ENCODE measurements at regions not wholly inside any gene's neighbourhood (a gene's known extent, or its start where the extent isn't known, plus 50 kb on each side); places are given as distances from the start of the nearest gene placed in this dataset.

DNA sequence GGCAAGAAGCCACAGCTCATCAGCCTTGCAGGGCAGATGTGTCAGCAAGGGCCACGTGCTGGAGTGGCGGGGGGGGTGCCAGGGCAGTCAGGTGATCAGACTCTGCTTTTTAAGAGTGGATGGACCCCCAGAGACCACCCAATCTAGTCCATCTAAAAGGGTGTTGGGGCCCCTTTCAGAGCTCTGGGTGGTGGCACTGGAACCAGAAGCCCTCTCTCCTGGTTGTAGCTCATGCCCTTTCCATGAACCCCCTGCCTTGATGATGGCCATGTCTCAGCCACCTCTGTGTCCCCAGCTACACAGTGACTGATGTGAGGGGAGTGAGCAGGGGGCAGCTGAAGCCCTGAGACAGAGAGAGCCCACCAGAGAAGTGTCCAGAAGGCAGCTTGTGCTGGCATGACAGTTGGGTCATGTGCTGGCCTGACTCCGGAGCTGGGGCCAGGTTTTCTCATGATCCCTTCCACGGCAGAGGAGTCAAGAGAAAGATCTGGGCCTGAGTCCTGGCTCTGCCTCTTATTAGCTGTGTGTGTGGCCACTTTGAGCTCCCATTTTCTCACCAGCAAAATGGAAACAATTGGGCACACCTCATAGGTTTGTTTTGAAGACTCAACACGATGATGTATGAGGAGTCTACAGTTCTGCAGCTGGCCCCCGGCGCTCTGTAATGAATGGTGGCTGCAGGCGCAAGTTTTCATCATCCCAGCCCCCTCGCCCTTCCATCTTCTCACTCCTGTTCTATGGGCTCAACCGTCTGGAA, 195.7 kb downstream of the ZFP36L2 start:
- no peaks in the 10 kb centered on the region for H3K36me3 ChIP-seq (ENCODE audit: insufficient read depth, low read length)
- H3K9me3 ChIP-seq (ENCODE audit: low read length) = no peaks in the 10 kb centered on the region
- H3K27ac ChIP-seq (ENCODE audit: low read depth, low read length) = no peak overlapping the region
- peaks cover 12% of the 10 kb centered on the region for H3K4me1 ChIP-seq (ENCODE audit: insufficient read depth, low read length)
- H3K27me3 ChIP-seq (ENCODE audit: control insufficient read depth in 1 of 2, insufficient read depth in 2 of 2, low read length in 2 of 2) = no peaks in the 10 kb centered on the region
- H3K4me3 ChIP-seq (ENCODE audit: low read depth in 1 of 2, low read length in 2 of 2) = no peak overlapping the region
- H3K9ac ChIP-seq (ENCODE audit: low read length) = no peak overlapping the region

DNA sequence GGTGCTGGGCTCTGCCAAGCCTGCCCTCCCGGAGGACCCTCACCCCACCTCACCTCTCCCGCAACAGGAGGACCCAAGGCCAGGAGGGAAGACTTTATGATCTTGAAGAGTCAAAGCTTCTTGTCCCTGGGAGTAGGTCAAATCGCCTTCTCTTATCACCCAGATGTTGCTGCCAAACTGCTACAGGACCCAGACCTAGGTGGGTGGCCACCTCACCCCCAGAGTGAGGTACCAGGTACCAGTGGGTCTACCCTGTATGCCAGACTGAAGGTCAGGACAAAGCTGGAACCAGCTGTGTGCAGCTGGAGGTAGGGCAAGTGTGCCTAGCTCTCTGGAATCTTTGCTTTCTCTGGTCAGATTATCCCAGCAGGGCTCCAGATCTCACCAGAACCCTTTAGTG, 197.2 kb downstream of the ZFP36L2 start:
- no peak overlapping the region for H3K4me3 ChIP-seq (ENCODE audit: low read depth in 1 of 2, low read length in 2 of 2)
- H3K27ac ChIP-seq (ENCODE audit: low read depth, low read length) = no peak overlapping the region
- H3K27me3 ChIP-seq (ENCODE audit: control insufficient read depth in 1 of 2, insufficient read depth in 2 of 2, low read length in 2 of 2) = no peaks in the 10 kb centered on the region
- no peak overlapping the region for H3K9ac ChIP-seq (ENCODE audit: low read length)
- peaks cover 22% of the 10 kb centered on the region for H3K4me1 ChIP-seq (ENCODE audit: insufficient read depth, low read length)
- H3K9me3 ChIP-seq (ENCODE audit: low read length) = no peaks in the 10 kb centered on the region
- H3K36me3 ChIP-seq (ENCODE audit: insufficient read depth, low read length) = no peaks in the 10 kb centered on the region

DNA sequence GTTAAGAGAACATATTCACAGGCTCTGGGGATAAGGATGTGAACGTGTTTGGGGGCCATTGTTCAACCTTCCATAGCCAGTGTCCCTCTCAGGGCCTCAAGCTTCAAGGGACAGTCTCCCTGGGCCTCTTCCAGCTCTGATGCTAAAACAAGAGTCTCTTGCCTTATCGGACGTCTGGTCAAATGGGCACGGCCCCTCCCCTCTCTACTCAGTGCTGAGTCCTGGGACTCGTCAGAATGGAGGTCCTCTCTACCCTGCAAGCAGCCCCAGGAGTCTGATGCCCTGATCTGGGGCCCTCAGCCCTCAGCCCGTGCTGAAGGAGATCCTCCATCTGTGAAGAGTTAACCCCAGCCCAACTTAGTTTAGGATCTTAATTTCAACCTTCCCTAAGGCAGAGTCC, 198.2 kb downstream of the ZFP36L2 start:
- Histone ChIP-seq H3K9me3 (ENCODE audit: low read length) (no peaks in the 10 kb centered on the region), H3K27ac (ENCODE audit: low read depth, low read length) (no peak overlapping the region), H3K27me3 (ENCODE audit: control insufficient read depth in 1 of 2, insufficient read depth in 2 of 2, low read length in 2 of 2) (no peaks in the 10 kb centered on the region), H3K36me3 (ENCODE audit: insufficient read depth, low read length) (no peaks in the 10 kb centered on the region), H3K4me3 (ENCODE audit: low read depth in 1 of 2, low read length in 2 of 2) (no peak overlapping the region), H3K4me1 (ENCODE audit: insufficient read depth, low read length) (peaks cover 23% of the 10 kb centered on the region), H3K9ac (ENCODE audit: low read length) (no peak overlapping the region)

DNA sequence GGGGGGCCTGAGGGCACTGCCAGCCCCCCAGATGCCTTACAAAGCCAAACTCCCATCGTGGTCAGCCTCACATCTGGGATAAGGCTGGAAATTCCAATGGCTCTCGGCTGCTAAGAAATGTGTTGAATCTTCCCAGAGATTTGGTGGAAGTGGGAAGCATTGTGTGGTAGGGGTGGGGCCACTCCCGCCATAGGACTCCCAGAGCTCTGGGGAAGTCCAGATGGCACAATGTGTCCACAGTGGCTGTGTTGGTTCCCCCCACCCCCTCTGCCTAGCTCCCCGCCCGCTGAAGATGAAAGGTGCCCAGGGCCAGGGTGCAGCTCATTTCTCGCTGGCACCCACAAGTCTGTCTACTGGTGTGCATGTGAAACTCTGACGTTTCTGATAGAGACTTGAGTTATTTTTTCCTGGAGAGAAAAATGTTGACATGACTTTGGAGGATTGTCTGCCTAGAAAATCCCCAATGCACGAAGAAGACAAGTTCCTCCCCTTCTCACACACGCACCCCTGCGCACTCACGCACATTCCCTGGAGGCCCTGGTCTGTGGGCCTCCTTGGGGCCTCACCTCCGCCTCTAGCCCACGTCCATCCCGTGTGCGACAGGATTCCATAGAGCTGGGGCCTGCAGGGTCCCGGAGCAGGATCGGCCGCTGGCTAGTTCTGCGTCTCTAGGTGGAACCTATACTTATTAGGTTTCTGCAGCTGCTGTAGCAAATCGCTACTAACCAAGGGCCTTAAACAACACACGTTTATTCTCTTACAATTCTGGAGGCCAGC, 199.1 kb downstream of the ZFP36L2 start:
- Histone ChIP-seq H3K9ac (ENCODE audit: low read length) (no peak overlapping the region), H3K36me3 (ENCODE audit: insufficient read depth, low read length) (no peaks in the 10 kb centered on the region), H3K4me1 (ENCODE audit: insufficient read depth, low read length) (peaks cover 18% of the 10 kb centered on the region), H3K27me3 (ENCODE audit: control insufficient read depth in 1 of 2, insufficient read depth in 2 of 2, low read length in 2 of 2) (no peaks in the 10 kb centered on the region), H3K27ac (ENCODE audit: low read depth, low read length) (no peak overlapping the region), H3K4me3 (ENCODE audit: low read depth in 1 of 2, low read length in 2 of 2) (no peak overlapping the region), H3K9me3 (ENCODE audit: low read length) (no peaks in the 10 kb centered on the region)

DNA sequence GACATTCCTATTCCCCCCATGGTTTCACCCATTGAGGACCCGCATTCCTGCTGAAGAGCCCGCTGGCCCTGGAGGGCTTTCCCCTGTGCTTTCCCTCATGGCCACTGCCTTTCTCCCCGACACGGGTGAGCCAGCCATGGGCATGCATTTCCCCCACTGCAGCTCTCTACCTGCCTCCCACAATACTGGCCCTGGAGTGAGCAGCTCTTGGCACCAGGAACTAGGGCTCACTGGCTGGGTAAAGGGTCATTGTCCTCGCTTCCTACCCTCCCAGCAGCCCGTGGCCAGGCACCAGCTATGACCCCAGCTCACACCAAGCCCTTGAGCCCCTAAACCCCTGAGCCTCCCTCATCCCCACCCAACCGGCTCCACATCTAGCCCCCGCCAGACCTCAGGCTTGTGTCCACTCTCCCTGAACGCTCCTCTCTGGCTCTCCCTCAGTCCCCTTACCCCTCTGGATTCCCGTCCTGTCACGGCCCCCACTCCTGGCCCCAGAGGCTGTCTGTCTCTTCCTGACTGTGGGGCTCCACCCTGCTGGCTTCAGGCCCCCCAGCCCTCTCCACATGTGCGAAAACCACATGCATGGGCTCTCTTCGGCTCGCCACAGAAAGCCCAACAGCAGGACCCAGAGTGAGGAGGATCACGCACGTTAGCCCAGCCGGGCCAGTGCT, 199.8 kb downstream of the ZFP36L2 start:
- H3K36me3 ChIP-seq (ENCODE audit: insufficient read depth, low read length) = no peaks in the 10 kb centered on the region
- H3K4me3 ChIP-seq (ENCODE audit: low read depth in 1 of 2, low read length in 2 of 2) = no peak overlapping the region
- no peak overlapping the region for H3K27ac ChIP-seq (ENCODE audit: low read depth, low read length)
- H3K9me3 ChIP-seq (ENCODE audit: low read length) = no peaks in the 10 kb centered on the region
- H3K4me1 ChIP-seq (ENCODE audit: insufficient read depth, low read length) = peaks cover 11% of the 10 kb centered on the region
- no peaks in the 10 kb centered on the region for H3K27me3 ChIP-seq (ENCODE audit: control insufficient read depth in 1 of 2, insufficient read depth in 2 of 2, low read length in 2 of 2)
- no peak overlapping the region for H3K9ac ChIP-seq (ENCODE audit: low read length)

DNA sequence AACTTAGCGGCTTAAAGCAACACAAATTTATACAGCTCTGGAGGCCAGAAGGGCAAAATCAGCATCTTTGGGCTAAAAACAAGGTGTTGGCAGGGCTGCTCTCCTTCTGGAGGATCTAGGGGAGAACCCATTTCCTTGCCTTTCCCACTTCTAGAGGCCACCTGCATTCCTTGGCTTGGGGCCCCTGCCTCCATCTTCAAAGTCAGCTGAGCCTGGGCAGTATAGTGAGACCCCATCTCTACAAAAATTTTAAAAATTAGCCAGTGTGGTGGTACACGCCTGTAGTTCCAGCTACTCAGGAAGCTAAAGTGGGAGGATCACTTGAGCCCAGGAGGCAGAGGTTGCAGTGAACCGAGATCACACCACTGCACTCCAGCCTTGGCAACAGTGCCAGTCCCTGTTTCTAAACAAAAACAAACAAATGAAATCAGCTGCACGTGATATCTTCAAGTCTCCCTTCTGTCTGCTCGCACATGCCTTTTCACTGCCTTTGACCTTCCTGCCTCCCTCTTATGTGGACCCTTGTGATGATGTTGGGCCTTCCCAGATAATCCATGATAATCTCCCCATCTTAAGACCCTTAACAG, 200.6 kb downstream of the ZFP36L2 start:
- Histone ChIP-seq H3K4me1 (ENCODE audit: insufficient read depth, low read length) (peaks cover 11% of the 10 kb centered on the region), H3K4me3 (ENCODE audit: low read depth in 1 of 2, low read length in 2 of 2) (no peak overlapping the region), H3K36me3 (ENCODE audit: insufficient read depth, low read length) (no peaks in the 10 kb centered on the region), H3K27me3 (ENCODE audit: control insufficient read depth in 1 of 2, insufficient read depth in 2 of 2, low read length in 2 of 2) (no peaks in the 10 kb centered on the region), H3K9me3 (ENCODE audit: low read length) (no peaks in the 10 kb centered on the region), H3K9ac (ENCODE audit: low read length) (no peak overlapping the region), H3K27ac (ENCODE audit: low read depth, low read length) (peak overlapping the region; percentile 19)

DNA sequence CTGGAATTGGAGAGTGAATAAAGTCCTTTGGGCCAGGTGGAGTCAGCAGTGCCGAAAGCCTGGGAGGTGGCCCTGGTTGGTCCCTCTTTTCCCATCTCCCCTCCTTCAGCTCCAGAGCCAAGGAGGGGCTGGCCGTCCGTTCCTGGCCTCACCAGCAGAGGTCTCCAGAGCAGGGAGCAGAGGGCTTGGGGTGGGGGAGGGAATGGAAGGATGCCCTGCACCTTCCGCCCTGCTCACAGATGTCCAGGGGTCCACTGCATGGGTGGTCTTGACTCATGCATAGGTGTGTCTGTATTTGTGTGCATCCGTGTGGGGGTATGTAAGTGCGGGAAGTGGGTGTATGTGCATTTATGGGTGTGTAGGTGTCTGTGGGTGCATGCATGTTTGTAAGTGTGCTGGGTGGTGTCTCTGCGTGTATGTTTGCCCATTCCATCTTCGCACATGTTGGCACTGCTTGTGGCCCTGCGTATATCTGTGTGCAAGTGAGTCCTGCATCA, 201.8 kb downstream of the ZFP36L2 start:
- Histone ChIP-seq H3K4me1 (ENCODE audit: insufficient read depth, low read length) (peaks cover 11% of the 10 kb centered on the region), H3K9me3 (ENCODE audit: low read length) (peaks cover 5% of the 10 kb centered on the region), H3K9ac (ENCODE audit: low read length) (no peak overlapping the region), H3K36me3 (ENCODE audit: insufficient read depth, low read length) (no peaks in the 10 kb centered on the region), H3K27ac (ENCODE audit: low read depth, low read length) (no peak overlapping the region), H3K27me3 (ENCODE audit: control insufficient read depth in 1 of 2, insufficient read depth in 2 of 2, low read length in 2 of 2) (no peaks in the 10 kb centered on the region), H3K4me3 (ENCODE audit: low read depth in 1 of 2, low read length in 2 of 2) (no peak overlapping the region)

DNA sequence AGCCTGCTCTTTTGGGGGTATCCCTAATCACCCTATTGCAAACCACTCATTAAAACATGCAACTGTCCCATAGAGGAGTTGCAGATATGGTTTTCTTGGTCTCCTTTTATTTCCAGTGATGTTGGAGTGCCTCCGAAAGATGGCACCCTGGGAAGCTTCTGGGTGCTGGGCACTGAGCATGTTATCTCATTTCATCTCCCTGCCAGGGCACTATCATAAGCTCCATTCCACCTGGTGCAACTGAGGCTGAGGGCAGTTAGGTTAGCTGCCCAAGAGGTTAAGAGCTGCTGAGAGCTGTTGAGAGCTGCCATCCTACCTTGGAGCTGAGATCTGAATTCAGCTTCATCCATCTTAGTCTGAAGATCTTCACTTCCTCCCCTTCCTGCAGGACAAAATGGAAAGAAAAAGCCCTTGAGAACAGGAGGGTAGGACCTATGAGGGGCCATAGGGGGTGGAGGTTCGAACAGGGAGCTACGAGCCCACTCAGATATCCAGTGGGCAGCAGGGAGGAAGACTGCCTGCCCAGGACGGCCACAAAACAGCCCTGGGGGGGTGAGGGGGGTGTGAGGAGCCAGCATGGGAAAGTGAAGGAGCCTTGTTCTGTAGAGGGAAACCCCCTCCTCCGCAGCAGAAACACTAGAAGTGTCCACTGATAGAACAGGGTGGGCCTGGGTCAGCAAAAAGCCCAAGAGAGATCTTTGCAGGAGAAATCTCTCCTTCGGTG, 202.5 kb downstream of the ZFP36L2 start:
- H3K9me3 ChIP-seq (ENCODE audit: low read length) = peaks cover 5% of the 10 kb centered on the region
- no peak overlapping the region for H3K9ac ChIP-seq (ENCODE audit: low read length)
- no peaks in the 10 kb centered on the region for H3K27me3 ChIP-seq (ENCODE audit: control insufficient read depth in 1 of 2, insufficient read depth in 2 of 2, low read length in 2 of 2)
- H3K27ac ChIP-seq (ENCODE audit: low read depth, low read length) = no peak overlapping the region
- H3K36me3 ChIP-seq (ENCODE audit: insufficient read depth, low read length) = no peaks in the 10 kb centered on the region
- peaks cover 11% of the 10 kb centered on the region for H3K4me1 ChIP-seq (ENCODE audit: insufficient read depth, low read length)
- H3K4me3 ChIP-seq (ENCODE audit: low read depth in 1 of 2, low read length in 2 of 2) = no peak overlapping the region

DNA sequence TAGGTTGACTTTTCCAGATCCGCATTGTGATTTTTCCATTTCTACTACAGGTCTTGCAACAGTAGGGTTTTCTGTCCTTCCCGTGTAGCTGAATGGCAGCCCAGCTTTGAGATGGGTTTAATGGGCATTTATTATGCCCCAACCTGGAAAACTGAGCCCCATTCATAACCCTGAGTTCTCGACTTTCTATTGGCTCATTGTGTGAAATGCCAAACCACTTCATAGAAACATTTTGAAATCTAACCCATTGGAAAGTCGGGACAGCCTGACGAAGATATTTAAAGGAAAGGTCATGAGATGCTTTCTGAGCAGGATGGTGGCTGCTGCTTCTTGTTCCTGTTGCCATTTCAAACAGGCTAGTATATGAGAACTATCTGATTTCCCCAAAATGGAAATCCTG, 203.5 kb downstream of the ZFP36L2 start:
- H3K27ac ChIP-seq (ENCODE audit: low read depth, low read length) = no peak overlapping the region
- H3K4me3 ChIP-seq (ENCODE audit: low read depth in 1 of 2, low read length in 2 of 2) = no peak overlapping the region
- H3K9ac ChIP-seq (ENCODE audit: low read length) = no peak overlapping the region
- no peaks in the 10 kb centered on the region for H3K36me3 ChIP-seq (ENCODE audit: insufficient read depth, low read length)
- peaks cover 5% of the 10 kb centered on the region for H3K9me3 ChIP-seq (ENCODE audit: low read length)
- peaks cover 19% of the 10 kb centered on the region for H3K4me1 ChIP-seq (ENCODE audit: insufficient read depth, low read length)
- H3K27me3 ChIP-seq (ENCODE audit: control insufficient read depth in 1 of 2, insufficient read depth in 2 of 2, low read length in 2 of 2) = no peaks in the 10 kb centered on the region

DNA sequence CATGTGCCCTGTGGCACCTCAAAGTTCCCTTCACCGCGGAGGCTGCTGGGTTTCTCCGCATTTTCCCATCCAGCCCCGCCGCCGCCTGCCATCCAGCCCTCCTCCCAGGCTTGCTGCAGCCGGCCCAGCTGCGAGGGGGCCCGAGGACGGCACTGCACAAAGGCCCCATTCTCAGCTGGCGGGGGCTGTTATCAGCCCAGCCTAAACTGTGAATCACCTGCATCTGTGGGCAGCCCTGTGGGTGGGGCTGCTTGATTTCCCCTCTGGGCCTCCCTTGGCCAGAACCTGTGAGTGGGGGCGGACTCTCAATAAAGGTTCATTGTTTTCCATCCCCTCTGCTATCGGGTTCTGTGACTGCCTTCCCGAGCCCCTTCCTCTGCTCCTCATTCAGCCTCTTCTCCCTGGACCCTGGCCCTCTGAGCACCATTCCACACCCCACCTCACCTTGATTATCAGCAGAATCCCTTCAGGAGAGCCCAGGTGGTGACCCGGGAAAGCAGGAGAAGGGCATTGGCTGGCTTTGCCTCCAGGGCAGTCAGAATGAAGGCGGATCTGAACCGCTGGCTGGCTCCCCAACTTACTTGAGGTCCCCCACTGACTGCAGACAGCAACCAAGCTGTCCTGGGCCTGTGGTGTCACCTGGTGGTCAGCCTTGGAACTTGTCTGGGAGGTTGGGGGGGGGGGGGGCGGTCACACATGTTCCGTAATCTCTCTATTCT, 204.5 kb downstream of the ZFP36L2 start:
- no peaks in the 10 kb centered on the region for H3K27me3 ChIP-seq (ENCODE audit: control insufficient read depth in 1 of 2, insufficient read depth in 2 of 2, low read length in 2 of 2)
- H3K4me3 ChIP-seq (ENCODE audit: low read depth in 1 of 2, low read length in 2 of 2) = no peak overlapping the region
- H3K4me1 ChIP-seq (ENCODE audit: insufficient read depth, low read length) = peaks cover 22% of the 10 kb centered on the region
- no peaks in the 10 kb centered on the region for H3K36me3 ChIP-seq (ENCODE audit: insufficient read depth, low read length)
- H3K27ac ChIP-seq (ENCODE audit: low read depth, low read length) = no peak overlapping the region
- peaks cover 5% of the 10 kb centered on the region for H3K9me3 ChIP-seq (ENCODE audit: low read length)
- no peak overlapping the region for H3K9ac ChIP-seq (ENCODE audit: low read length)

Data from muscle layer of colon (tissue), 2 donors.